ENCODE measurements at regions not wholly inside any gene's neighbourhood (a gene's known extent, or its start where the extent isn't known, plus 50 kb on each side); places are given as distances from the start of the nearest gene placed in this dataset.

DNA sequence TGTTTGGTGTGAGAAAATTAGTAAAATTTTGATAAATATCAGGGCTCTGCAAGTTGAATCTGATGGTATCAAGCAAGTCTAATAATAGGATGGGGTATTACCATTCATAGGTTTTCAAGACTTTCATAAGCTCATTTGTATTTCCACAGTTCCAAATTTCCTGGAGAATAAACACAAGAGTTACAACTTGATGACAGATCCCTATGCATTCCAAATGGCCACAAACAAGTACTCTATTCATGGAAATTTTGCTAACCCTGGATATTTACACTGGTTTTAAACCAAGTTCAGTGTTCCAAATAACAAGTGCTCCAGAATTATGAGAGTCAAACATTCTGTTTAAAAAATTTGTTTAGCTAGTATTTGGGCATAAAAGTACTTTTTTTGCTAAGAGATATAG, 75.0 kb upstream of the CNTN6 start:
- DNase-seq (ENCODE audit: low read depth in 1 of 2, low spot score in 1 of 2) (no peak), ATAC-seq (no peak), FAIRE-seq (no peak)
- TF ChIP-seq FOXS1 (CRISPR knock-in tag; IDR thresholded peaks at IDR 0.05) (no peak), ZNF302 (CRISPR knock-in tag; IDR thresholded peaks at IDR 0.05) (no peak), CHD2 (IDR thresholded peaks at IDR 0.05; ENCODE audit: low read length, partially characterized antibody) (no peak), NR3C1 (IDR thresholded peaks at IDR 0.05) (no peak), E2F6 (IDR thresholded peaks at IDR 0.05; ENCODE audit: borderline replicate concordance, low read depth) (no peak), POLR2A (IDR thresholded peaks at IDR 0.05; ENCODE audit: low read length) (no peak), GATA3 (IDR thresholded peaks at IDR 0.05; ENCODE audit: borderline replicate concordance) (no peak), HOXA7 (CRISPR knock-in tag; IDR thresholded peaks at IDR 0.05) (no peak), PHF8 (IDR thresholded peaks at IDR 0.05; ENCODE audit: borderline replicate concordance, low read depth) (no peak), SREBF2 (IDR thresholded peaks at IDR 0.05) (no peak), HEYL (CRISPR knock-in tag; IDR thresholded peaks at IDR 0.05) (no peak), NPAS2 (CRISPR knock-in tag; IDR thresholded peaks at IDR 0.05; ENCODE audit: borderline replicate concordance) (no peak), RAD21 (conservative IDR thresholded peaks at IDR 0.05 in 1 of 2, IDR thresholded peaks at IDR 0.05 in 1 of 2) (no peak), RCOR1 (IDR thresholded peaks at IDR 0.05; ENCODE audit: low read depth, low read length) (no peak), ESRRA (IDR thresholded peaks at IDR 0.05; ENCODE audit: borderline replicate concordance, low read length) (no peak), FOSB (CRISPR knock-in tag; IDR thresholded peaks at IDR 0.05) (no peak)
- TF ChIP-seq, protein P1, sequence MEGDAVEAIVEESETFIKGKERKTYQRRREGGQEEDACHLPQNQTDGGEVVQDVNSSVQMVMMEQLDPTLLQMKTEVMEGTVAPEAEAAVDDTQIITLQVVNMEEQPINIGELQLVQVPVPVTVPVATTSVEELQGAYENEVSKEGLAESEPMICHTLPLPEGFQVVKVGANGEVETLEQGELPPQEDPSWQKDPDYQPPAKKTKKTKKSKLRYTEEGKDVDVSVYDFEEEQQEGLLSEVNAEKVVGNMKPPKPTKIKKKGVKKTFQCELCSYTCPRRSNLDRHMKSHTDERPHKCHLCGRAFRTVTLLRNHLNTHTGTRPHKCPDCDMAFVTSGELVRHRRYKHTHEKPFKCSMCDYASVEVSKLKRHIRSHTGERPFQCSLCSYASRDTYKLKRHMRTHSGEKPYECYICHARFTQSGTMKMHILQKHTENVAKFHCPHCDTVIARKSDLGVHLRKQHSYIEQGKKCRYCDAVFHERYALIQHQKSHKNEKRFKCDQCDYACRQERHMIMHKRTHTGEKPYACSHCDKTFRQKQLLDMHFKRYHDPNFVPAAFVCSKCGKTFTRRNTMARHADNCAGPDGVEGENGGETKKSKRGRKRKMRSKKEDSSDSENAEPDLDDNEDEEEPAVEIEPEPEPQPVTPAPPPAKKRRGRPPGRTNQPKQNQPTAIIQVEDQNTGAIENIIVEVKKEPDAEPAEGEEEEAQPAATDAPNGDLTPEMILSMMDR (IDR thresholded peaks at IDR 0.05), result no peak
- TF ChIP-seq, protein P2, sequence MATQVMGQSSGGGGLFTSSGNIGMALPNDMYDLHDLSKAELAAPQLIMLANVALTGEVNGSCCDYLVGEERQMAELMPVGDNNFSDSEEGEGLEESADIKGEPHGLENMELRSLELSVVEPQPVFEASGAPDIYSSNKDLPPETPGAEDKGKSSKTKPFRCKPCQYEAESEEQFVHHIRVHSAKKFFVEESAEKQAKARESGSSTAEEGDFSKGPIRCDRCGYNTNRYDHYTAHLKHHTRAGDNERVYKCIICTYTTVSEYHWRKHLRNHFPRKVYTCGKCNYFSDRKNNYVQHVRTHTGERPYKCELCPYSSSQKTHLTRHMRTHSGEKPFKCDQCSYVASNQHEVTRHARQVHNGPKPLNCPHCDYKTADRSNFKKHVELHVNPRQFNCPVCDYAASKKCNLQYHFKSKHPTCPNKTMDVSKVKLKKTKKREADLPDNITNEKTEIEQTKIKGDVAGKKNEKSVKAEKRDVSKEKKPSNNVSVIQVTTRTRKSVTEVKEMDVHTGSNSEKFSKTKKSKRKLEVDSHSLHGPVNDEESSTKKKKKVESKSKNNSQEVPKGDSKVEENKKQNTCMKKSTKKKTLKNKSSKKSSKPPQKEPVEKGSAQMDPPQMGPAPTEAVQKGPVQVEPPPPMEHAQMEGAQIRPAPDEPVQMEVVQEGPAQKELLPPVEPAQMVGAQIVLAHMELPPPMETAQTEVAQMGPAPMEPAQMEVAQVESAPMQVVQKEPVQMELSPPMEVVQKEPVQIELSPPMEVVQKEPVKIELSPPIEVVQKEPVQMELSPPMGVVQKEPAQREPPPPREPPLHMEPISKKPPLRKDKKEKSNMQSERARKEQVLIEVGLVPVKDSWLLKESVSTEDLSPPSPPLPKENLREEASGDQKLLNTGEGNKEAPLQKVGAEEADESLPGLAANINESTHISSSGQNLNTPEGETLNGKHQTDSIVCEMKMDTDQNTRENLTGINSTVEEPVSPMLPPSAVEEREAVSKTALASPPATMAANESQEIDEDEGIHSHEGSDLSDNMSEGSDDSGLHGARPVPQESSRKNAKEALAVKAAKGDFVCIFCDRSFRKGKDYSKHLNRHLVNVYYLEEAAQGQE (IDR thresholded peaks at IDR 0.05), result no peak
- TF ChIP-seq, protein P3, sequence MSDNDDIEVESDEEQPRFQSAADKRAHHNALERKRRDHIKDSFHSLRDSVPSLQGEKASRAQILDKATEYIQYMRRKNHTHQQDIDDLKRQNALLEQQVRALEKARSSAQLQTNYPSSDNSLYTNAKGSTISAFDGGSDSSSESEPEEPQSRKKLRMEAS (IDR thresholded peaks at IDR 0.05), result no peak
- TF ChIP-seq, protein P4, sequence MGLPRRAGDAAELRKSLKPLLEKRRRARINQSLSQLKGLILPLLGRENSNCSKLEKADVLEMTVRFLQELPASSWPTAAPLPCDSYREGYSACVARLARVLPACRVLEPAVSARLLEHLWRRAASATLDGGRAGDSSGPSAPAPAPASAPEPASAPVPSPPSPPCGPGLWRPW (IDR thresholded peaks at IDR 0.05), result no peak
- Histone ChIP-seq H3K4me1 (no peaks in the 10 kb centered on the region), H3K9me3 (peaks cover 5% of the 10 kb centered on the region; the same call in 2 of the 3 replicates), H3K4me3 (no peak overlapping the region), H3K4me2 (no peak overlapping the region), H3K27ac (no peak overlapping the region)
- POLR2A ChIA-PET, result no interaction called here
- CTCF ChIA-PET, result no interaction called here

GRCh38 chr3:1019157-1019556, 73.7 kb upstream of the CNTN6 start:
- no peak for FAIRE-seq

More at GRCh38 chr3:1019157-1019556, 73.7 kb upstream of the CNTN6 start:
- DNase-seq (ENCODE audit: low read depth in 1 of 2, low spot score in 1 of 2), result no peak
- POLR2A ChIA-PET, result no interaction called here
- Histone ChIP-seq H3K27ac (no peak overlapping the region), H3K4me1 (no peaks in the 10 kb centered on the region), H3K4me2 (no peak overlapping the region), H3K9me3 (peaks cover 6% of the 10 kb centered on the region; the same call in 2 of the 3 replicates), H3K4me3 (no peak overlapping the region)
- CTCF ChIA-PET, result no interaction called here
- TF ChIP-seq MYC (IDR thresholded peaks at IDR 0.05; ENCODE audit: borderline replicate concordance, low read length), result no peak
- no peak for TF ChIP-seq HMGXB4 (CRISPR knock-in tag; IDR thresholded peaks at IDR 0.05; ENCODE audit: borderline replicate concordance)
- TF ChIP-seq TFCP2L1 (CRISPR knock-in tag; IDR thresholded peaks at IDR 0.05), result no peak
- no peak for TF ChIP-seq EHMT2 (IDR thresholded peaks at IDR 0.05; ENCODE audit: low read depth)
- TF ChIP-seq JUNB (IDR thresholded peaks at IDR 0.05), result no peak
- TF ChIP-seq SREBF2 (IDR thresholded peaks at IDR 0.05), result no peak
- TF ChIP-seq, protein P5, sequence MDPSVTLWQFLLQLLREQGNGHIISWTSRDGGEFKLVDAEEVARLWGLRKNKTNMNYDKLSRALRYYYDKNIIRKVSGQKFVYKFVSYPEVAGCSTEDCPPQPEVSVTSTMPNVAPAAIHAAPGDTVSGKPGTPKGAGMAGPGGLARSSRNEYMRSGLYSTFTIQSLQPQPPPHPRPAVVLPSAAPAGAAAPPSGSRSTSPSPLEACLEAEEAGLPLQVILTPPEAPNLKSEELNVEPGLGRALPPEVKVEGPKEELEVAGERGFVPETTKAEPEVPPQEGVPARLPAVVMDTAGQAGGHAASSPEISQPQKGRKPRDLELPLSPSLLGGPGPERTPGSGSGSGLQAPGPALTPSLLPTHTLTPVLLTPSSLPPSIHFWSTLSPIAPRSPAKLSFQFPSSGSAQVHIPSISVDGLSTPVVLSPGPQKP (IDR thresholded peaks at IDR 0.05; ENCODE audit: low read depth, low read length), result no peak
- no peak for TF ChIP-seq CBX2 (IDR thresholded peaks at IDR 0.05; ENCODE audit: borderline replicate concordance, low read depth)
- TF ChIP-seq RFX5 (IDR thresholded peaks at IDR 0.05), result no peak
- TF ChIP-seq MAZ (IDR thresholded peaks at IDR 0.05; ENCODE audit: borderline replicate concordance, low read depth, low read length), result no peak
- TF ChIP-seq ZNF302 (CRISPR knock-in tag; IDR thresholded peaks at IDR 0.05), result no peak
- no peak for TF ChIP-seq NFE2L2 (conservative IDR thresholded peaks at IDR 0.05; ENCODE audit: low read length)
- TF ChIP-seq HOXA7 (CRISPR knock-in tag; IDR thresholded peaks at IDR 0.05), result no peak
- 0% methylated on average over 2 of the region's 2 CpGs for WGBS (ENCODE audit: missing lambda C conversion rate)
- ATAC-seq, result no peak
